Activated CD8-positive, alpha-beta T cell treated with anti-CD3 and anti-CD28 coated beads for 36 hours (primary cell): ENCODE measurements at regions not wholly inside any gene's neighbourhood (a gene's known extent, or its start where the extent isn't known, plus 50 kb on each side); places are given as distances from the start of the nearest gene placed in this dataset.

ENCODE experiments used
- ATAC-seq: fragments of 200-7000 bp; cut with Tn5 transposase; one replicate; pipeline ENCODE4 v1.10.0; 2021; ENCODE audit warnings: mild to moderate bottlenecking, moderate library complexity
- CTCF ChIA-PET: fragments of 350-600 bp; sonication (Branson Sonifier 250); formaldehyde crosslinking; loops from one replicate; lab custom pipeline; 2021; ENCODE audit warnings: antibody characterized with exemption; lab: Charles Lee
- POLR2A ChIA-PET: fragments of 350-600 bp; sonication (Branson Sonifier 250); formaldehyde crosslinking; loops from one replicate; lab custom pipeline; 2021; ENCODE audit warnings: antibody characterized with exemption; lab: Charles Lee
- DNase-seq: peaks from one replicate; pipeline ENCODE4 v3.0.0-alpha.2; 2020
- H3K27ac Mint-ChIP-seq: one replicate; pipeline ENCODE4 v1.8.0; 2021; ENCODE audit warnings: mild to moderate bottlenecking, mixed read lengths
- H3K27me3 Mint-ChIP-seq: one replicate; pipeline ENCODE4 v1.8.0; 2021; ENCODE audit warnings: mixed read lengths
- H3K36me3 Mint-ChIP-seq: one replicate; pipeline ENCODE4 v1.8.0; 2021; ENCODE audit warnings: low read depth, mixed read lengths
- H3K4me1 Mint-ChIP-seq: one replicate; pipeline ENCODE4 v1.8.0; 2021; ENCODE audit warnings: low read depth, mixed read lengths
- H3K4me3 Mint-ChIP-seq: one replicate; pipeline ENCODE4 v1.8.0; 2021; ENCODE audit warnings: mild to moderate bottlenecking, moderate library complexity, mixed read lengths
- H3K9me3 Mint-ChIP-seq: one replicate; pipeline ENCODE4 v1.8.0; 2021; ENCODE audit warnings: mixed read lengths
- intact Hi-C: fragments of 100-400 bp; cut with micrococcal nuclease; formaldehyde crosslinking; loops from one replicate; pipeline ENCODE4 v1.10.0; 2022
- TF ChIP-seq, protein P1 (sequence below): fragments of 200-600 bp; IDR thresholded peaks from one replicate; pipeline ENCODE4 v1.8.0; 2022; ENCODE audit warnings: antibody characterized with exemption, mild to moderate bottlenecking

DNA sequence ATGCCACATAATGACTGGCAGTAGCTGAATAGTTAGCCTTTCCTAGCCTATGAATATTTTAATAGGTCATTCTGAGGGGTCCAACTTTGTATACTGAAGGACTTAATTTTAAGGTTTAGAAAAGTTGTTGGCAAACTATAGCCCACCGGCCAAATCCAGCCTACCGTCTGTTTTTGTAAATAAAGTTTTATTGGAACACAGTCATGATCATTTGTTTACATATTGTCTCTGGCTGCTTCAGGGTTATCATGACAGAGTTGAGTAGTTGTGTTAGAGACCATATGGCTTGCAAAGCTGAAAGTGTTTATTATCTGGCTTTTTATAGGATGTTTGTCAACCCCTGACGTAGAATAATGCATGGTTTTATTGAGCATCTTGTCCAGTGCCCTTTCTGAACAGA lies 73.4 kb downstream of the NTMT2 start:
- no peak overlapping the region for H3K27ac Mint-ChIP-seq
- ATAC-seq (no peak), DNase-seq (no peak)
- TF ChIP-seq, protein P1, sequence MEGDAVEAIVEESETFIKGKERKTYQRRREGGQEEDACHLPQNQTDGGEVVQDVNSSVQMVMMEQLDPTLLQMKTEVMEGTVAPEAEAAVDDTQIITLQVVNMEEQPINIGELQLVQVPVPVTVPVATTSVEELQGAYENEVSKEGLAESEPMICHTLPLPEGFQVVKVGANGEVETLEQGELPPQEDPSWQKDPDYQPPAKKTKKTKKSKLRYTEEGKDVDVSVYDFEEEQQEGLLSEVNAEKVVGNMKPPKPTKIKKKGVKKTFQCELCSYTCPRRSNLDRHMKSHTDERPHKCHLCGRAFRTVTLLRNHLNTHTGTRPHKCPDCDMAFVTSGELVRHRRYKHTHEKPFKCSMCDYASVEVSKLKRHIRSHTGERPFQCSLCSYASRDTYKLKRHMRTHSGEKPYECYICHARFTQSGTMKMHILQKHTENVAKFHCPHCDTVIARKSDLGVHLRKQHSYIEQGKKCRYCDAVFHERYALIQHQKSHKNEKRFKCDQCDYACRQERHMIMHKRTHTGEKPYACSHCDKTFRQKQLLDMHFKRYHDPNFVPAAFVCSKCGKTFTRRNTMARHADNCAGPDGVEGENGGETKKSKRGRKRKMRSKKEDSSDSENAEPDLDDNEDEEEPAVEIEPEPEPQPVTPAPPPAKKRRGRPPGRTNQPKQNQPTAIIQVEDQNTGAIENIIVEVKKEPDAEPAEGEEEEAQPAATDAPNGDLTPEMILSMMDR: no peak
- ChIA-PET POLR2A (no interaction called here), CTCF (no interaction called here)
- H3K4me1 Mint-ChIP-seq: peaks cover 6% of the 10 kb centered on the region
- intact Hi-C loops: no loop called here
- peaks cover 7% of the 10 kb centered on the region for H3K9me3 Mint-ChIP-seq
- H3K36me3 Mint-ChIP-seq: no peaks in the 10 kb centered on the region
- H3K4me3 Mint-ChIP-seq: no peak overlapping the region
- H3K27me3 Mint-ChIP-seq: peaks cover 27% of the 10 kb centered on the region

DNA sequence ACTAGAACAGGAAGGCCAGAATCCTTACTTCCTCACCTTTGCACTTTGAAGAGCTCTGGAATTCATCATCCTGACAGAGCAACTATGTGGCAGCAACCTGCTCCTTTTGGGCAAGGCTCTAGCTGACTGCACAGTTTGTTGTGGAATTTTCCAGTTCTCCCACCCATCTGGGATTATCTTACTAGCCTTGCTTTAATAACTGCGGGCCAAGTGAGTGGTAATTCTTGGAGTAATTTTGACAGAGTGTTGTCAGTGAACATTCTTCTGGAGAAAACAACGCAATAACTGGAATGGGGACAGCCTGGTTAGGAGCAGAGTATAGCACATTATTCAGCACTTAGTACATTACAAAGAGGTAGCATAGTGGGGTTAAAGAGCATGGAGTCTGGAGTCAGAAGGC lies 75.3 kb downstream of the NTMT2 start:
- peaks cover 16% of the 10 kb centered on the region for H3K27me3 Mint-ChIP-seq
- DNase-seq (no peak), ATAC-seq (no peak)
- H3K27ac Mint-ChIP-seq: no peak overlapping the region
- ChIA-PET POLR2A (no interaction called here), CTCF (no interaction called here)
- TF ChIP-seq, protein P1: no peak
- no peak overlapping the region for H3K4me3 Mint-ChIP-seq
- intact Hi-C loops: no loop called here
- no peaks in the 10 kb centered on the region for H3K36me3 Mint-ChIP-seq
- H3K9me3 Mint-ChIP-seq: peaks cover 8% of the 10 kb centered on the region
- no peaks in the 10 kb centered on the region for H3K4me1 Mint-ChIP-seq

DNA sequence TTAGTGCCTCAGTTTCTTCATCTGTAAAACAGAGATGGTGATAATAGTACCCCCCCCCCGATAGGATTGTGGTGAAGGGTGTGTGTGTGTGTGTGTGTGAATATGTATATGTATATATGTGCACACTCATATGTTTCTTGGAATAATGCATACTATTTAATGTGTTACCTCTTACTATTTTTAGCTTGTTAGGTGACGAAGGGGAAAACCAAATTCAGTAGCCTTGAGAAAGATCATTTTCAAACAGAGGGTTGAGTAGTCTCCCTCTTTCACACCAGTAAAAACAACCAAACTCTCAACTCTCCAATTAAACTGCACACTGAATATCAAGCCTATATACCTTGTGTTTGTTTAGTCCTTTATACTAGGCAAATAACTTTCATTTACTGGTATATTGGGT lies 75.7 kb downstream of the NTMT2 start:
- H3K27me3 Mint-ChIP-seq: peaks cover 16% of the 10 kb centered on the region
- CTCF ChIA-PET: no interaction called here
- DNase-seq (no peak), ATAC-seq (no peak)
- TF ChIP-seq, protein P1: no peak
- intact Hi-C loops: no loop called here
- H3K36me3 Mint-ChIP-seq: no peaks in the 10 kb centered on the region
- no peak overlapping the region for H3K27ac Mint-ChIP-seq
- H3K9me3 Mint-ChIP-seq: peaks cover 8% of the 10 kb centered on the region
- no peaks in the 10 kb centered on the region for H3K4me1 Mint-ChIP-seq
- POLR2A ChIA-PET: no interaction called here
- no peak overlapping the region for H3K4me3 Mint-ChIP-seq

DNA sequence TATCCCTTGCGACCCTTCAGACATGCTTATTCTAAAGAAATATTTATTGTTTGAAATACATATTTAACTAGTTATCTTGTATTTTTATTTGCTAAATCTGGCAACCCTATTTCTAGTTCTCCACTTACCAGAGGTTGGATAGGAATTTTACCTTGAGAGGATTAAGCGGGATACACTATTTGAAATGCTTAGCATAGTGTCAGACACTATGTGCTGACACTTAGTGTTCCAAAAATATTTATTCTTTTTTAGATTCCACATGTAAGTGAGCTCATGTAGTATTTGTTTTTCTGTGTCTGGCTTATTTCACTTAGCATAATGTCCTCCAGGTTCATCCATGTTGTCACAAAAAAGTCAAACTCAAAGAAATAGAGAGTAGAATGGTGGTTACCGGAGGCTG lies 78.7 kb downstream of the NTMT2 start:
- Mint-ChIP-seq H3K9me3 (peaks cover 8% of the 10 kb centered on the region), H3K27ac (no peak overlapping the region), H3K27me3 (peaks cover 20% of the 10 kb centered on the region), H3K4me3 (no peak overlapping the region), H3K4me1 (no peaks in the 10 kb centered on the region), H3K36me3 (no peaks in the 10 kb centered on the region)
- no peak for ATAC-seq
- TF ChIP-seq, protein P1: no peak
- intact Hi-C loops: no loop called here
- ChIA-PET POLR2A (no interaction called here), CTCF (no interaction called here)
- no peak for DNase-seq

DNA sequence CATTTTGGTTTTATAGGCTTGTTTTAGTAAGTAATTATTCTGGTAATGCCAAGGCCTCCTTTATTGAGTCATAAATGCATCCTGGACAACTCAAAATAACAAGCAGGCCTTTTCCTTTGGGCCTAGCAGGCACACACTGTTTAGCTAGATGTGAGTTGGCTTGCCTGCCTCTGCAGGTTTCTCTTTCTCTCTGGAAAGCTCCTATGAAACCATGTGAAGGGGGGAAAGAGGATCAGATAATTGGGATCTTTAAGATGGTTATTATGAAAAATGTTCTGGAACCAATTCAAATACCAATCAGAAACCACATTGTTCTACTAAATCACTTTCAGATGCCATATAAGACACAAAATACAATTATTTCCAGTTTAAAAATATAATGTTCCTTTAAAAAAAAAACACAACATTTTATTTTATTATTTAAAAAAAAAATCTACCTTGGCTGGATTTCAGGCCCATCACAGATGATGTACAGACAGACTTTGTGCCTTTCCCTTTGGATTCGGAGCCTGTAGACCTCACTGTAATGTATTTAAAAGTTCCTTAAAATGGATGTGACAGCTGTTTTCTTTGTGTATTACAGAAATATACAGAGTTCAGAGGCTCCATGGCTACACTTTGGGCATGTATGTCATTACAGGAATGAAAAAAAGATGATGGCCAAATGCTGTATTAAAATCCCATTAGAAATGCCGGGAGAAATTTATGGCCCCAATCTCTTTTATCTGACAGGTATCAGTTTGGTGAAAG lies 80.2 kb downstream of the NTMT2 start:
- Mint-ChIP-seq H3K4me1 (no peaks in the 10 kb centered on the region), H3K36me3 (no peaks in the 10 kb centered on the region), H3K4me3 (no peak overlapping the region), H3K27ac (no peak overlapping the region), H3K9me3 (peaks cover 8% of the 10 kb centered on the region), H3K27me3 (peaks cover 18% of the 10 kb centered on the region)
- no peak for DNase-seq
- POLR2A ChIA-PET: no interaction called here
- TF ChIP-seq, protein P1: no peak
- ATAC-seq: no peak
- CTCF ChIA-PET: no interaction called here
- intact Hi-C loops: no loop called here
